Muscle of back (tissue), 3 donors: ENCODE measurements at regions not wholly inside any gene's neighbourhood (a gene's known extent, or its start where the extent isn't known, plus 50 kb on each side); places are given as distances from the start of the nearest gene placed in this dataset.

Experiments
- DNase-seq, 3 donors: peaks; one replicate each; pipeline versions ENCODE4 v3.0.0 to v3.0.0-alpha.2; 2013

DNA sequence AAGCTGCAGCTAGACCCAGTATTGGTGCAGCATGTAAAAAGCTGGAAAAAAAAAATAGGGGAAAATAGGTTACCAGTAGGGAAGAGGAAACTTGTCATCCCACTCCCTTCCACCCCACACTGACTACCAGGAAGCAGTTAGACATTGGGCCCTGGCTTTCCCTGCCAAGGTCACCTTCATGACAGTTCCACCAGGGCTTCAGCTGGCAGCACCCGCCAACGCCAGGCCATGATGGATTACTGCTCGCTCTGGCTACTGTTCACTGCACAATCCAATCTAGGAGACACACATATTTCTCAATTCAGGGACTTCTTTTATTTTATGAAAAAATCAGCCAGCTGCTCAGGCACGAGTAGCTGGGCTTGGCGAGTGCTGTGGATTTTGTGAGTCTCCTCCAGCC, 127.7 kb downstream of the DMRTA2 start:
- no peak for DNase-seq

DNA sequence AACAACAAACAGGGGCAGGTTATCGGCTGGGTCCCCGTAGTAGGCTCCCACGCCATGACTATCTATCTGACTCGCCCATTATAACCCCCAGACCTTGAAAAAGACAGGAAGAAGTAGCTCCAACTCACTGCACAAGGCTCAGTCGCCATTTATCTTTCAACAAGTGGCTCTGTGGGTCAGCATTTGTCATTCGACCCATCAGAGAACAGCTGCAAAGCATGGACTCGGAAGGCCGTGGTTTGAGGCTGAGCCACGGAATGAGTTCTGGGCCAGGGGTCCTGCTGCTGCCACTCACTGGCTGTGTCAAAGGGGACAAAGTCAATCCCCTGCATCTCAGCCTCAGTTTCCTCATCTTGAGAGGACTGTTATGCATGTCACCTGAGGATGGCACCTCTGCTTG, 131.0 kb downstream of the DMRTA2 start:
- no peak for DNase-seq

DNA sequence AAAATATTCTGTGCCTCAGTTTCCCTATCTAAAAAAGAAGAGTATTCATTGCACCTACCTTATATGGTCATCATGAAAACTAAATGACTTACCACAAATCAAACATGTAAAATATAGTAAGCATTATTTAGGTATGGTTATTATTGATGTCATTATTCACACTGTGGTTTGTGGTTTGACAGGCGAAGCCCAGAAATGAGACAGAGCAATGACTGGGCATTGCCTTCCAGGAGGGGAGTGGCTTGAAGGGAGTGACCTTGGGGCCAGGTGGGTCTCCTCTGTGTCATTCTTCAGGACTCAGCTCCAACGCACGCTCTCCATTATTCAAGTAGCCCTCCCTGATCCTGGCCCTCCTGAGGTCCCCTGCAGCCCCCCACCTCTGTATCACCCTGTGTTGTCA, 133.7 kb downstream of the DMRTA2 start:
- no peak for DNase-seq

DNA sequence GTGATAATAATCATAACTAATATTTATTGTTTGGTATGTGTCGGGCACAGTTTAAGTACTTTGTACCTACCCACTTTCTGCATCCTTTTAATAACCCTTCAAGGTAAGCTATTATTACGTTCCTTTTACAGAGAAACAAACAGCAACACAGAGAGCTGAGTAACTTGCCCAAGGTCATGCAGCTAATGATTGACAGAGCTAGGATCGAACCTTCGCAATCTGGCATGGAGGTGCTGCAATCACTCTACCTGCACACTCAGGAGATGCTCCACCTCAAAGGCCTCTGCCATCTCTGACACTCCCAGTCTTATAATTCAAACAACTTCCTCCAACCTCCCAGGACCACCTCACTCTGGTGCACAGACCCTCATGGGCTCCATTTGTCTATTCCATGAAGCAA, 137.2 kb downstream of the DMRTA2 start:
- no peak for DNase-seq

DNA sequence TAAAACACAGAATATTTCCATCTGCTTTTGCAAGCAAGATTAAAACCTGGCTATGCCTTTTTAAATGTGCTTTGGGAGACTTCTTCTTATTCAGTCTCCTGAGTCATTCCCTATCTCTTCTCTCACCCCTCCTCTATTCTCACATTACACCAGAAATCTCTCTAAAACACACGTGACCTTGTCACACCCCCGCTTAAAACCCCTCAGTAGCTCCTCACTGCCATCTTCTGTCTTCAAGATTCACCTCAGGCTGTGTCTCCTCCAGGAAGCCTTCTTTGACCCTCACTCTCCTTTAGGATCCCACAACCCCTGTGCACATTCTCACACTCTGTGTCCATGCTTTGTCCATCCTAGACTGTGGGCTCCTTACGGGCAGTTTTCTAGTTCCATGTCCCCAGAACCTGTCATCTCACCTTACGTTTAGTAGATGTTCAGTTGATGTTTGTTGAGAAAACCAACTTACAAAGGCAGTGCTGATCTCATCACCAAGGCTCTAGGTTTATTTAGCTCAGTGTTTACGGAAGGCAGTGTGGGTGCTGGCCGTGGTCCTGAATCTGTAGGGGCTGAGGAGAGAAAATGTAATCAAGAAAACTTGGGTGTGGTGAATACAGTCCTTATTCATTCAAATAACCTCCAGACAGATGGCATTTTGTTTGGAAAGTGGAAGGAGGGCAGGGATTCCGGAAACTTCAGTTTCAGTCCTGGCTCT, 143.5 kb downstream of the DMRTA2 start:
- DNase-seq: peak; percentile 3 to 45 (median 10)

DNA sequence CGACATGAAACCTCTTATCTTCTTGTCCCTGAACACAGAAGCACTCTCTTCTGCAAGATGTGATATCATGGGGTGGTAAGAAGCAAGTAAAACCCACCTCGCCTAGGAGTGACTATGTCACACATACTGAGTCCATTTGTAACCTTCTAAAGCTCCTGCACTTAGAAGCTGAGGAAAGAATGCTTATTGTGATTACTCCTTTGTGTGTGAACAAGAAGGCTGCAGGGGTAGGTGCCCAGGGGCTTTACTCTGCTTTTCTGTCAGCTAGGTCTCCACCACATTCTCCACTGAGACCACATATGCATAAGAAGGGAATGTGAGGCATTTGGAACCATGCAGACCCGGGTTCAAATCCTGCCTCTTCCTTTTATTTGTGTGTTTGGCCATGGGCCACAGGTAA, 144.3 kb downstream of the DMRTA2 start:
- no peak for DNase-seq

DNA sequence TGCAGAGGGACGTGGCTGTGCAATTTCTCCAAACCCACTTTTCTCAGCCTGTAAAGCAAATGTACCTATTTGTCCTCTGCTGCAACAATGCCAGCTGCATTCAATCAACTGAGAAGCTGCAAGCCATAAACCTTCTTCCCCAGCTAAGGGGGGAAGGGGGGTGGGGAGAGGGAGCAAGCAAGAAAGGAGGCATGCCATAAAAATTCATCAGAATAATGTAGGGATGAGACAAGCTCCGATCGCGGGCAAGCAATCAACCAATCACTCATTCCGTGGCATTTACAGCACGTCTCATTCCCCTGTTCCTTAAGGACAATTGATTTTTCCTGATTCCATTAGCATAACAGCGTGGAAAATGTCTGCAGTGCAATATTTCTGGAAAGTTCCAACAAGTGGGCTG, 144.8 kb downstream of the DMRTA2 start:
- no peak for DNase-seq

DNA sequence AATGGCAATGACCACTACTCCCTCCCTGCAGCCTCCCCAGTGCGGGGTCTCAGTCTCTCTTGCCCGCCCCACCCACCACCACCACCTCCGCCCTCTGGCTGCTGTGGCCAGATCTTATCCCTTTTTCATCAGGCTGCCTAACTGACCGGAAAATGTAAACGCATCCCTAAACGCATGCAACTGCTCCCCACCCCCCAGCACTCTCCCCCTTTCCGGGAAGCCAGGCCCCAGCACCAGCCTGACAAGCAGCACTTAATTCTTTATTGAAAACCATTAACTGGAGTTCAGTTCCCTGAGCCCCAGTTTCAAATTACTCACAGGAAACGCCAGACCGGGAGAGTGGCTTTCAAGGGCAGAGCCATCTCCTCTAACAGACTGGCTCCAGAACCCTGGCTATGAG, 147.7 kb downstream of the DMRTA2 start:
- DNase-seq: no peak

DNA sequence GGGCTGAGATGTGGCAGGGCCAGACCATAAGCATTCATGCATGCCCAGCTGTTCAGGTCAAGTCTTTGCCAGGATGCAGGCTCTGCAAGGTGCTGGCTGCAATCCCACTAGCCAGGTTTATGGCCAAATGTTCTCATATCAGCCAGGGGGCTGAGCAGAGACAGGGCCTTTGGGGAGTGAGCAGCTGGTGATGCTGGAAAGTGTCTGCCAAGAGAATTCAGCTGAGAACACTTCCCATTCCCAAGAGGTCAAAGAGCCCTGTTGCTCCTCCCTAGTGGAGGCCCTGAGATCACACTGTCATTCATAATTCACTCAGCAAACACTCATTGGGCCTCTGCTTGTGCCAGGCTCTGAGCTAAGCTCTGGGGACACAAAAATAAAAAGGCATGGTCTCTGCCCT, 150.3 kb downstream of the DMRTA2 start:
- no peak for DNase-seq

DNA sequence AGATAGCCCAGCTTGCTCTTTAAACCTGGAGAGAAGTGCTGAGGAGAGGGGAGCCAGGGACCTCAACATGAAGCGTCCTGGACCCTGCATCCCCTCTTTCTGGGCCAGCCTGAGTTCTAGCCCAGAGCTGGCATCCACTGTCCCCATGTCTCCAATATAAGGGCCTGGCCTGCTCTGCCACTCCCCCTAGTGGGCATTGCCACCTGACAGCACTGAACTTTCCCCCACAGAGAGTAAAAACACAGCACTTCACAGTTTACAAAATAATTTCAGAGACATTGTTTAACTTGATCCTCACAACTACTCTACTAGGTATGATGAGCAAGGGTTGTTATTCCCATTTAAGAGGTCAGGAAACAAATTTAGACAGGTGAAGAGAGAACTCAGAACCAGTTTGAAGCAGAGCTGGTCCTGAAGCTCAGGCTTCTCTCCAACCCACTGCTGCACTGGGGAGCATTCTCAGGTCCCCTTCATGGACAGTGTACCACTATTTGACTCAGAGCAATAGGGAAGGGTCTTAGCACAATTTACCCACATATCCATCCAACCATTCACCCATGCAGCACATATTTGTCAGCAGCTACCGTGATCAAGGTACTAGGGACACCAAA, 151.2 kb downstream of the DMRTA2 start:
- peak in 1 of 3 donors; percentile 1 for DNase-seq

DNA sequence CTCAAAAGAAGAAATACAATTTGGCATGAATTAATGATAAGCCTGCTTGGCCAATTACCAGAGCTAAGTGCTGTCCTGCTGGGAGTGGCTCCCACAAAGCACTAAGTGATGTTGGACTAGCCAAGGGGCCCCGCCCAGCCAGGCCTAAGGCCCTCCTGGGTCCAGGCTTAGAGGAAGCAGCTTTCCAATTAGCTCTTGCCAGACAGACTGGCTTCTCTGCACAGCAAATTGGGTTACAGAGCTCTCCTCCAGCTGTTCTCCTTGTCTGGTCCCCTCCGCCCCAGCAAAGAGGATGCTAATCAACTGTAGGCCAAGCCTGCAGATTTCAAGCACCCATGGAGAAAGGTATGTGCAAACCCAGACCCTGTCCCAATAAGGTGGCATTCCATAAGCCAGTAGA, 151.9 kb downstream of the DMRTA2 start:
- no peak for DNase-seq

DNA sequence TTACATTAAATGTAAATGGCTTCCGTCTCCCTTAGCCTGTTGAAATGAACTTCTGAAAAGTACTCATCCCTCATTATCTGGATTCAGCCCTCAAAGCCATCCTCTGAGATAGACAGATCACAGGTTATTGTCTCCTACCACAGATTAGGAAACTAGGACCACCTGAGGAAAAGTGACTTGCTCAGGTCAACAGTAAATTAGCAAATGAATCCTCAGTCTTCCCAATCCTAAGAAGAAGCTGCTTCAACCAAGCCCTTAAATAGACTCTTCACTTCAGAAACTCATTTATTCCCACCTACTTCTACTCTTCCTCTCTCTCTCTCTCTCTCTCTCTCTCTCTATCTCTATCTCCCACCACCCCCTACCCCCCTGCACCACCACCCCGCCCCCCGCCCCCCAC, 152.3 kb downstream of the DMRTA2 start:
- DNase-seq: no peak

DNA sequence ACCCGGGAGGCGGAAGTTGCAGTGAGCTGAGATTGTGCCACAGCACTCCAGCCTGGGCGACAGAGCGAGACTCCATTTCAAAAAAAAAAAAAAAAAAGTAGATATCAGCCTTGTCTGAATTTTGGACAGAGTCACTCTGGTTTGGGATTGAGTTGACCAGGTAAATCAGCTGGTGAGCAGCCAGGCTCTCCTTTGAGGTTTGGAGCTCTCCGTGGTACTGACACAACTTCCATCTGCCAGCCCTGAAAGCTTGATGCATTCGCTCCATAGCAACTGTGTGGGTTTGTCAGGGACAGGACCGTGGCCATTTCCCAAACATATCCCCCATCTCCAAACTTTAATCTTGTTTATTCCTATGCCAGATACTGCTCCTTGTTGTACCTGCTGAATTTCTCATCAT, 155.2 kb downstream of the DMRTA2 start:
- DNase-seq: peak in 2 of 3 donors; percentile 4 to 7

DNA sequence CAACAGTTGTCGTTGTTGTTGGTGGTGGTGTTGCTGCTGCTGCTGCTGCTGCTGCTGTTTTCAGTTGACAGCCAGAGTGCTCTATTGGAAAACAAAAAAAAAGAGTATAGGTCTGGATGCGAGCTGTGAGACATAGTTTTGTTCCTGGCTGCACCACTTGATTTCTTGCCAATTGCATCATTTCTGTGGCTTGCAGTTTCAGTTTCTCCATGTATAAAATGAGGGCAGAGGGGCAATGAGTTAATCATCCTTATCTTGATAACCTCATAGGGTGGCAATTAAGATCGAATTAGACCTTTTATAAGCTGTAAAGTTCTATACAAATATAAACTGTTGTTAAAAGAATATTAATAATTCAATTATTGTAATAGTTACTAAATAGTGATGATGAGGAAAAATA, 156.7 kb downstream of the DMRTA2 start:
- peak in 2 of 3 donors; percentile 3 to 26 for DNase-seq

DNA sequence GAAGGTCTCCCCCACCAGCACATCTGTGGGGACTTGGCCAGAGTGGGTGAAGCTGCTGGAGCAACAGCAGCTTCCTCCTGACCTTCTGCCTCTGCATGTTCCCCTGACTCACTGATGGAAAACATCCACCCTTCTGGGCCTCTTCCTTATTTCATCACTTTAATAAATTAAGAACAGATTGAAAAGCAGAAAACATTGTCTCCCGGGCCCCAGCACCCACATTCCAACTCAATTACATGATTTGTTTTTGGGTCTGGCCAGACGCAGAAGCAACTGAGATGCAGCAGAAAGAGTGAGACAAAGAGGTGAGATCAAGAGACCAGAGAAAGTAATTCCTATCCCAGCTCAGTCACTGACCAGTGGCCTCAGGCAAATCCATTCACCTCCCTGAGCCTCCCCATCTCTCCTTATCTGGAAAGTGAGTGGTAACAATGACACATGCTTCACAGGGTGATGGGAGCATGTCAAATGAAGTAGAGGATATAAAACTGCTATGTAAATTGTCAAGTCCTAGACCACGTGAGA, 157.1 kb downstream of the ELAVL4 start:
- DNase-seq: peak in 2 of 3 donors; percentile 2 to 24

DNA sequence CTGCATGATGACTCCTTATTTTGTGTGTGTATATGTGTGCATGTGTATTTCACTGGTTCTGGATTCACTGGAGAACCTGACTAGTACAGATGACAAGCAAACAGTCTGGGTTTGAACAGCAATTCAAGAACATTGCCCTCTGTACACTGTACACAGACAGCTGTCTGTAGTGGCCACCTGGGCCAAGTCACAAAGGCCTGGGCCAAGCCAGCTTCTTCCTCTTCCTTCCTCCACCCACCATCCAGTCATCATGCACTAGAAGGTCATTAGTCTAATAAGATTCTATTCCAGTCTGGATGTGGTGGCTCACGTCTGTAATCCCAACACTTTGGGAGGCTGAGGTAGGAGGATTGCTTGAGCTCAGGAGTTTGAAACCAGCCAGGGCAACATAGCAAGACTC, 155.9 kb downstream of the ELAVL4 start:
- DNase-seq: no peak

DNA sequence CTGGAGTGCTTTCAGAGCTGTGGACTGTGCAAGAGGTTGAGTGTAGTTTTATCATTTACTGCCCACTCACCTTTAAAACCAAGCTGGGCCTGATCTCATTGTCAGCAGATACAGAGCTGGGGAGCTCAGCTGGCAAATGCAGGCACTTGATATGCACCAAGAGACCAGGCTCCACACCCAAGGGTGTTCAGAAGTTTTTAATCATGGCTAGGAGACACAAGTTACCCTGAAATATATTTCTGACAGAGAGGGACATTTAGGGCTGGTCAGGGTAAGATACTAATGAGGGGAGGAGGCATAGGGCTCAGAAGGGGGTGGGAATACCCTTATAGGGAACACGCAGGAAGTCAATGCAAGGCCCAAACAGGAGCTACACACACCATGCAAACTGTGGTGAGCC, 153.7 kb downstream of the ELAVL4 start:
- no peak for DNase-seq

DNA sequence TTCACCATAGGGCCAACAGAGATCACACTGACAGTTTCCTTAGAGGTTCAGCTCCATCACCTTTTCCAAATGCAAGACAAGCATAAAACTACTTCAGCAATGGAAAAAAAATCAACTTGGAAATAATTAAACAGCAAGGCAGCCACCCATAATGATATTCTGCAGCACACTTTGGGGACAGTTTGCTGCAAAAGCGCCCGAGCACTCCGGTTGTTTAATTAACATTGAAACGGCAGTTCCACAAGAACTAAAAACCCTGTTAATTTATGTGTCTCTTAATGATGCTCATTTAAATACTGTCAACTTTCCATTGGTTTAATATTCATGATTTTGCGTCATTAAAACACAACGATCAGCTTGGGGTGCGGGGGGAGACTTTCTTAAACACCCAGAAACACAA, 153.2 kb downstream of the ELAVL4 start:
- no peak for DNase-seq

DNA sequence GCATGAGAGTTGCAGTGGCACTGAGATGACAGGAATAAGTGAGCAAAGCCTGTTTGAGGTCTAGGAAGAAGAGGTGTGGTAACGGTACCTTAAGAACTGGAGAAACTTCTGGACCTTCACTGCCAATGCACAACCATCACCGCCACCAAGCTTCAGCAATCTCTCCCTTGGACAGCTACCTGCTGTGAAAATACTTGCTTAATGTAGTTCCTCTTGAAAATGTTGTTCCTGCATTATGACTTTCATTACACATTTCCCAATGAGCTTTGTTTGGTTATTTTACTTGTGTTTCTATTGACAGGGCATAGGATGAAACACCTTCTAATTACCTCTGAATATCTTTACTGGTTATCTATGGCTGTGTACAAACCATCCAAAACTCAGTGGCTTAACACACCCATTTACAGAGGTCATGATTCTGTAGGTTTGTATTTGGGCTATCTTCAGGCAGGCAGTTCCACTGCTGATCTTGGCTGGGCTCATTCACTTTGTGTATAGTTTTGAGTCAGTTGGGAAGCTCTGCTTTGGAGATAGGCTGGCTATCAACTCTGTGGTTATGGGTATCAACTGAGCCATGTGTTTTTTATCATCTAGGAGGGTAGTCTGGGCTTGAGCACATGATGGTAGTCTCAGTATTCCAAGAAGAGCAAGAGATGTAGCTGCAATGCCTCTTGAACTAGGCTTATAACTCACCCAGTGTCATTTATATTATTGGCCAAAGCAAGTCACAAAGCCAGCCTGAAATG, 149.4 kb downstream of the ELAVL4 start:
- no peak for DNase-seq

DNA sequence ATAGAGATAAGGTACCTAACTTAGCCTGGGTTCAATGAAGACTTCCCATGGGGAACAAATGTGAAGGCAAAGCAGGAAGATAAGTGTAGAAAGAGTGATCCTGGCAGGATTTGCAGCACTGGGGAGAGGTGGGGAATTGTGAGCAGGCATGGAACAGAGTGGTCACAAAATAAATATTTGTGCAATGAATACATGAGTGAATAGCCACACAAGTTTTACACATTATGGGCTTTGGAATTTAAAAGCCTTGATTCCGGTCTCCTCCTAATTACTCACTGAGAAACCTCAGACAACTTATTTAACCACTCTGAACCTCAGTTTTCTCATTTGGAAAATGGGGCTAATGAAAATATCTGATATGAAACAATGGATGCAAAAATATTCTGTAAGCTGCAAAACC, 148.3 kb downstream of the ELAVL4 start:
- DNase-seq: no peak
